SU-DHL-6 (cell line): ENCODE measurements at regions not wholly inside any gene's neighbourhood (a gene's known extent, or its start where the extent isn't known, plus 50 kb on each side); places are given as distances from the start of the nearest gene placed in this dataset.

Source experiments
- CTCF ChIP-seq: fragments of 200-600 bp; sonication (generic); IDR thresholded peaks from one replicate; pipeline ENCODE4 v1.5.1; 2017; ENCODE audit warnings: antibody characterized with exemption, mild to moderate bottlenecking, low read length, moderate library complexity; ENCODE audit not compliant: insufficient read depth, poor library complexity, severe bottlenecking
- EZH2phosphoT487 ChIP-seq: fragments of 200-600 bp; sonication (generic), shearing (Covaris generic); conservative IDR thresholded peaks from 2 replicates; pipeline ENCODE4 v1.6.1; 2018; ENCODE audit warnings: mild to moderate bottlenecking, antibody characterized with exemption, low read length, moderate library complexity, mixed read lengths

GRCh38 chr4:71171592-71171991 is 167.2 kb upstream of the SLC4A4 start:
- TF ChIP-seq CTCF, result no peak
- no peak for TF ChIP-seq EZH2phosphoT487
